ENCODE measurements at regions not wholly inside any gene's neighbourhood (a gene's known extent, or its start where the extent isn't known, plus 50 kb on each side); places are given as distances from the start of the nearest gene placed in this dataset.

- TF ChIP-seq POLR2AphosphoS5 (IDR thresholded peaks at IDR 0.05; ENCODE audit: low read depth, low read length), result no peak
- no peak for TF ChIP-seq REST (IDR thresholded peaks at IDR 0.05; ENCODE audit: insufficient read depth in 1 of 2, low read depth in 2 of 2, low read length in 1 of 2)
- no peak for TF ChIP-seq CTCF (IDR thresholded peaks at IDR 0.05)
- no peak for TF ChIP-seq SIN3A (IDR thresholded peaks at IDR 0.05; ENCODE audit: borderline replicate concordance, insufficient read depth, low read depth, low read length)
- TF ChIP-seq TCF7L2 (IDR thresholded peaks at IDR 0.05; ENCODE audit: low read depth, low read length), result no peak
- no peak for ATAC-seq
These were observed 93.4 kb upstream of the TSC22D1 start for GRCh38 chr13:44669534-44669933.

GRCh38 chr13:44668688-44669087, 92.6 kb upstream of the TSC22D1 start:
- Histone ChIP-seq H3K36me3 (ENCODE audit: control insufficient read depth, insufficient read depth, low read length) (no peaks in the 10 kb centered on the region), H3K27ac (ENCODE audit: low read length) (no peak overlapping the region), H3K4me3 (ENCODE audit: low read depth in 2 of 2, low read length in 2 of 2) (no peak overlapping the region), H3K27me3 (ENCODE audit: control insufficient read depth, insufficient read depth, low read length) (no peaks in the 10 kb centered on the region), H3K4me1 (ENCODE audit: control insufficient read depth, insufficient read depth, low read length) (no peaks in the 10 kb centered on the region), H3K9me3 (ENCODE audit: control insufficient read depth, insufficient read depth, low read depth, low read length) (no peaks in the 10 kb centered on the region)
- intact Hi-C loops (cut with micrococcal nuclease; ENCODE audit: unreplicated experiment) (no loop called here), in situ Hi-C loops (cut with HindIII; ENCODE audit: low pct_unique_long_range_greater_than_20kb, low sequenced_read_pairs) (no loop called here)
- ChIA-PET POLR2A (interaction anchor here (0.5 kb wide), 1 partner anchor 102 kb away, joined by 3 read pairs; no protein-coding TSS in a partner anchor), CTCF (no interaction called here)
- ATAC-seq (no peak), DNase-seq (ENCODE audit: low read depth, low spot score) (no peak)
- BruUV-seq (replicated peaks), result no TSS peak
- TF ChIP-seq CTCF (IDR thresholded peaks at IDR 0.05) (no peak), POLR2AphosphoS5 (IDR thresholded peaks at IDR 0.05; ENCODE audit: low read depth, low read length) (no peak), SIN3A (IDR thresholded peaks at IDR 0.05; ENCODE audit: borderline replicate concordance, insufficient read depth, low read depth, low read length) (no peak), TCF7L2 (IDR thresholded peaks at IDR 0.05; ENCODE audit: low read depth, low read length) (no peak), REST (IDR thresholded peaks at IDR 0.05; ENCODE audit: insufficient read depth in 1 of 2, low read depth in 2 of 2, low read length in 1 of 2) (no peak)

More at GRCh38 chr13:44669534-44669933, 93.4 kb upstream of the TSC22D1 start:
- ChIA-PET POLR2A (no interaction called here), CTCF (no interaction called here)
- no peak for DNase-seq (ENCODE audit: low read depth, low spot score)
- Histone ChIP-seq H3K4me1 (ENCODE audit: control insufficient read depth, insufficient read depth, low read length) (no peaks in the 10 kb centered on the region), H3K36me3 (ENCODE audit: control insufficient read depth, insufficient read depth, low read length) (no peaks in the 10 kb centered on the region), H3K27ac (ENCODE audit: low read length) (no peak overlapping the region), H3K9me3 (ENCODE audit: control insufficient read depth, insufficient read depth, low read depth, low read length) (no peaks in the 10 kb centered on the region), H3K4me3 (ENCODE audit: low read depth in 2 of 2, low read length in 2 of 2) (no peak overlapping the region), H3K27me3 (ENCODE audit: control insufficient read depth, insufficient read depth, low read length) (no peaks in the 10 kb centered on the region)
- intact Hi-C loops (cut with micrococcal nuclease; ENCODE audit: unreplicated experiment), result no loop called here
- BruUV-seq (replicated peaks), result no TSS peak
- in situ Hi-C loops (cut with HindIII; ENCODE audit: low pct_unique_long_range_greater_than_20kb, low sequenced_read_pairs), result no loop called here
